ENCODE measurements at regions not wholly inside any gene's neighbourhood (a gene's known extent, or its start where the extent isn't known, plus 50 kb on each side); places are given as distances from the start of the nearest gene placed in this dataset.

DNA sequence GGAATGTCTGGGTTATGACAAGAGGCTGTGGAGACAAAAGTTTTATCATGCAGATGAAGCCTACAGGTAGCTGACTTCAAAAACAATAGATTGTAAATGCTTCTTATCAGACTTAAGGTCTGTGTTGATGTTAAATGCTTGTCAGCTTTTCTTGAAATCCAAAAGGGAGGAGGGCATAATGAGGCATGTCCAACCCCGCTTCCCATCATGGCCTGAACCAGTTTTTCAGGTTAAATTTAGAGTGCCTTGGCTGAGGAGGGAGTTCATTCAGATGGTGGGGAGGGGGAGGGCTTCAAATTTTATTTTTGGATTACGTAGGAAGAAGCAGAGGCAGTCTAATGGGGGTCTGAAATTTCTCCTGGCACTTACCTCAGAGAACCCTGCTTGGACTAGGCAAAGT, 207.7 kb upstream of the HDX start:
- H4K20me1 ChIP-seq (ENCODE audit: low read depth, low read length), result no peaks in the 10 kb centered on the region
- H2AFZ ChIP-seq (ENCODE audit: low read depth, low read length, severe bottlenecking), result no peak overlapping the region
- H3K79me2 ChIP-seq (ENCODE audit: insufficient read depth, low read length), result no peaks in the 10 kb centered on the region
- no peaks in the 10 kb centered on the region for H3K27me3 ChIP-seq (ENCODE audit: low read length)
- TF ChIP-seq EZH2phosphoT487 (conservative IDR thresholded peaks at IDR 0.05; ENCODE audit: low read length), result no peak
- TF ChIP-seq, protein P1, sequence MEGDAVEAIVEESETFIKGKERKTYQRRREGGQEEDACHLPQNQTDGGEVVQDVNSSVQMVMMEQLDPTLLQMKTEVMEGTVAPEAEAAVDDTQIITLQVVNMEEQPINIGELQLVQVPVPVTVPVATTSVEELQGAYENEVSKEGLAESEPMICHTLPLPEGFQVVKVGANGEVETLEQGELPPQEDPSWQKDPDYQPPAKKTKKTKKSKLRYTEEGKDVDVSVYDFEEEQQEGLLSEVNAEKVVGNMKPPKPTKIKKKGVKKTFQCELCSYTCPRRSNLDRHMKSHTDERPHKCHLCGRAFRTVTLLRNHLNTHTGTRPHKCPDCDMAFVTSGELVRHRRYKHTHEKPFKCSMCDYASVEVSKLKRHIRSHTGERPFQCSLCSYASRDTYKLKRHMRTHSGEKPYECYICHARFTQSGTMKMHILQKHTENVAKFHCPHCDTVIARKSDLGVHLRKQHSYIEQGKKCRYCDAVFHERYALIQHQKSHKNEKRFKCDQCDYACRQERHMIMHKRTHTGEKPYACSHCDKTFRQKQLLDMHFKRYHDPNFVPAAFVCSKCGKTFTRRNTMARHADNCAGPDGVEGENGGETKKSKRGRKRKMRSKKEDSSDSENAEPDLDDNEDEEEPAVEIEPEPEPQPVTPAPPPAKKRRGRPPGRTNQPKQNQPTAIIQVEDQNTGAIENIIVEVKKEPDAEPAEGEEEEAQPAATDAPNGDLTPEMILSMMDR (IDR thresholded peaks at IDR 0.05; ENCODE audit: insufficient read depth, low read length, poor library complexity, severe bottlenecking), result no peak
- no peak overlapping the region for H3K9ac ChIP-seq (ENCODE audit: low read length)
- H3K4me2 ChIP-seq (ENCODE audit: low read depth, low read length, poor library complexity, severe bottlenecking), result no peak overlapping the region
- H3K9me3 ChIP-seq (ENCODE audit: insufficient read depth, low read length), result no peaks in the 10 kb centered on the region
- H3K27ac ChIP-seq (ENCODE audit: low read depth, low read length), result no peak overlapping the region
- H3F3A ChIP-seq (ENCODE audit: insufficient read depth), result no peaks in the 10 kb centered on the region
- no peaks in the 10 kb centered on the region for H3K9me2 ChIP-seq (replicated peaks; ENCODE audit: insufficient read depth, low read length)
- H3K36me3 ChIP-seq (ENCODE audit: low read length), result no peaks in the 10 kb centered on the region
- no peak overlapping the region for H3K4me3 ChIP-seq (ENCODE audit: insufficient read depth, low read length, poor library complexity, severe bottlenecking)

DNA sequence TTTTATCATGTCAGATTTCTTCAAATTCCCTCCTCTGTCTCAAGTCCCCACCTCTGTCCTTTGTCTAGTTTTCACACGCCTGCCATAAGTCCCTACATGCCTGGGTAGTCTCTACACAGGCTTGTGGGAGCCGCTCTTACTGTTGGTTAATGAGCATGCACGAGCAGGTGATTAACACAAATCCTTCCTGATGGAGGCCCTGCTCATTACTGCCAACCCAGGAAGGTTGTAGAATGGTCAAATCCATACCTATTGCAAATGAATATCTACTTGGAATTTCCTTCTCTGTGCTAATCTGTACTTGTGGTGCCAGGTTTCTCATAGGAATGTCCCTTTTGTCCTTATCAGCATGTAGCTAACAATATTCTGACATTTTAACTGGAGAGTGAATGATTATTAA, 208.4 kb upstream of the HDX start:
- Histone ChIP-seq H2AFZ (ENCODE audit: low read depth, low read length, severe bottlenecking) (no peak overlapping the region), H3K9me2 (replicated peaks; ENCODE audit: insufficient read depth, low read length) (no peaks in the 10 kb centered on the region), H4K20me1 (ENCODE audit: low read depth, low read length) (no peaks in the 10 kb centered on the region), H3K4me3 (ENCODE audit: insufficient read depth, low read length, poor library complexity, severe bottlenecking) (no peak overlapping the region), H3K27ac (ENCODE audit: low read depth, low read length) (no peak overlapping the region), H3K9ac (ENCODE audit: low read length) (no peak overlapping the region), H3K27me3 (ENCODE audit: low read length) (no peaks in the 10 kb centered on the region), H3F3A (ENCODE audit: insufficient read depth) (0 out of 2 replicates have a peak, but pooled peaks cover 2% of the 10 kb centered on the region), H3K79me2 (ENCODE audit: insufficient read depth, low read length) (no peaks in the 10 kb centered on the region), H3K4me2 (ENCODE audit: low read depth, low read length, poor library complexity, severe bottlenecking) (no peak overlapping the region), H3K9me3 (ENCODE audit: insufficient read depth, low read length) (no peaks in the 10 kb centered on the region), H3K36me3 (ENCODE audit: low read length) (no peaks in the 10 kb centered on the region)
- TF ChIP-seq, protein P1 (IDR thresholded peaks at IDR 0.05; ENCODE audit: insufficient read depth, low read length, poor library complexity, severe bottlenecking), result no peak
- TF ChIP-seq EZH2phosphoT487 (conservative IDR thresholded peaks at IDR 0.05; ENCODE audit: low read length), result no peak

DNA sequence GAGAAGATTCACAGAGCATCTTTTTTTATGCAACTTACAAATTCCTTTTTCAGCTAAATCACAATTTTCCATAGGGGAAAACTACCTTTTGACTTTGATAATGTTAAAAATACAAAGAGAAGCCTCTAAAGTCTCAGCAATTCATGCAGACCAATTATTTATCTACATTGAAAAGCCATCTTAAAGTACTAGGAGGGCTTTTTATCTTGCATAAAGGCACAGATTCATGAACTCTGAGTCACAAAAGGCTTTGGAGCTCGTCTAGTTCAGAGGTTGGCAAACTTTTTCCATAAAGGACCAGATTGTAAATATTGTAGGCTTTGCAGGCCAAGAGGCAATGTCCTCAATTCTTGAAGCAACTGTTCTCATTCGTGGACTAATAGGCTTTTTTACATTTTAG, 210.4 kb upstream of the HDX start:
- no peaks in the 10 kb centered on the region for H3K36me3 ChIP-seq (ENCODE audit: low read length)
- no peak for TF ChIP-seq EZH2phosphoT487 (conservative IDR thresholded peaks at IDR 0.05; ENCODE audit: low read length)
- TF ChIP-seq, protein P1 (IDR thresholded peaks at IDR 0.05; ENCODE audit: insufficient read depth, low read length, poor library complexity, severe bottlenecking), result no peak
- H3K9me2 ChIP-seq (replicated peaks; ENCODE audit: insufficient read depth, low read length), result no peaks in the 10 kb centered on the region
- H2AFZ ChIP-seq (ENCODE audit: low read depth, low read length, severe bottlenecking), result no peak overlapping the region
- H3K4me2 ChIP-seq (ENCODE audit: low read depth, low read length, poor library complexity, severe bottlenecking), result no peak overlapping the region
- no peaks in the 10 kb centered on the region for H3K9me3 ChIP-seq (ENCODE audit: insufficient read depth, low read length)
- H3K4me3 ChIP-seq (ENCODE audit: insufficient read depth, low read length, poor library complexity, severe bottlenecking), result no peak overlapping the region
- no peaks in the 10 kb centered on the region for H3K79me2 ChIP-seq (ENCODE audit: insufficient read depth, low read length)
- no peaks in the 10 kb centered on the region for H3K27me3 ChIP-seq (ENCODE audit: low read length)
- H4K20me1 ChIP-seq (ENCODE audit: low read depth, low read length), result no peaks in the 10 kb centered on the region
- no peak overlapping the region for H3K27ac ChIP-seq (ENCODE audit: low read depth, low read length)
- H3K9ac ChIP-seq (ENCODE audit: low read length), result no peak overlapping the region
- peaks cover 18% of the 10 kb centered on the region; the same call in 1 of the 2 replicates for H3F3A ChIP-seq (ENCODE audit: insufficient read depth)
